ENCODE measurements at regions not wholly inside any gene's neighbourhood (a gene's known extent, or its start where the extent isn't known, plus 50 kb on each side); places are given as distances from the start of the nearest gene placed in this dataset.

- no peak for ATAC-seq (ENCODE audit: insufficient read depth, low read depth)
- Histone ChIP-seq H3K79me2 (ENCODE audit: insufficient read depth, low read length) (no peaks in the 10 kb centered on the region), H3K9me3 (ENCODE audit: insufficient read depth, low read length, severe bottlenecking) (no peaks in the 10 kb centered on the region), H3K27me3 (ENCODE audit: insufficient read depth, low read length, poor library complexity) (peaks cover 2% of the 10 kb centered on the region), H3K4me2 (ENCODE audit: insufficient read depth, low read length) (no peak overlapping the region), H2AFZ (ENCODE audit: low read depth, low read length) (no peak overlapping the region), H3K27ac (ENCODE audit: low read length) (no peak overlapping the region), H3K9ac (ENCODE audit: low read depth, low read length) (no peak overlapping the region), H3K36me3 (ENCODE audit: insufficient read depth, low read length) (no peaks in the 10 kb centered on the region), H3K4me3 (ENCODE audit: low read depth in 1 of 2, low read length in 2 of 2) (no peak overlapping the region), H4K20me1 (ENCODE audit: insufficient read depth, low read length) (no peaks in the 10 kb centered on the region), H3K4me1 (ENCODE audit: insufficient read depth, low read length) (no peaks in the 10 kb centered on the region)
- DNase-seq: no peak
- TF ChIP-seq CTCF (IDR thresholded peaks at IDR 0.05; ENCODE audit: borderline replicate concordance, extremely low read depth, low read length, poor library complexity, severe bottlenecking): no peak
- no peak for TF ChIP-seq EZH2 (IDR thresholded peaks at IDR 0.05; ENCODE audit: borderline replicate concordance, low read depth, low read length, severe bottlenecking)
These were observed 495.8 kb downstream of the AJAP1 start for GRCh38 chr1:5150191-5150590.

GRCh38 chr1:5147806-5148205 is 493.4 kb downstream of the AJAP1 start:
- no peaks in the 10 kb centered on the region for H3K36me3 ChIP-seq (ENCODE audit: insufficient read depth, low read length)
- ATAC-seq (ENCODE audit: insufficient read depth, low read depth) (no peak), DNase-seq (no peak)
- H3K27ac ChIP-seq (ENCODE audit: low read length): no peak overlapping the region
- no peak overlapping the region for H3K4me3 ChIP-seq (ENCODE audit: low read depth in 1 of 2, low read length in 2 of 2)
- H3K4me2 ChIP-seq (ENCODE audit: insufficient read depth, low read length): no peak overlapping the region
- no peaks in the 10 kb centered on the region for H3K9me3 ChIP-seq (ENCODE audit: insufficient read depth, low read length, severe bottlenecking)
- no peak overlapping the region for H3K9ac ChIP-seq (ENCODE audit: low read depth, low read length)
- H3K4me1 ChIP-seq (ENCODE audit: insufficient read depth, low read length): no peaks in the 10 kb centered on the region
- no peak overlapping the region for H2AFZ ChIP-seq (ENCODE audit: low read depth, low read length)
- TF ChIP-seq CTCF (IDR thresholded peaks at IDR 0.05; ENCODE audit: borderline replicate concordance, extremely low read depth, low read length, poor library complexity, severe bottlenecking): no peak
- H4K20me1 ChIP-seq (ENCODE audit: insufficient read depth, low read length): no peaks in the 10 kb centered on the region
- peaks cover 2% of the 10 kb centered on the region for H3K27me3 ChIP-seq (ENCODE audit: insufficient read depth, low read length, poor library complexity)
- no peaks in the 10 kb centered on the region for H3K79me2 ChIP-seq (ENCODE audit: insufficient read depth, low read length)

- Histone ChIP-seq H3K9ac (ENCODE audit: low read depth, low read length) (no peak overlapping the region), H3K9me3 (ENCODE audit: insufficient read depth, low read length, severe bottlenecking) (no peaks in the 10 kb centered on the region), H3K4me2 (ENCODE audit: insufficient read depth, low read length) (no peak overlapping the region), H4K20me1 (ENCODE audit: insufficient read depth, low read length) (no peaks in the 10 kb centered on the region), H3K36me3 (ENCODE audit: insufficient read depth, low read length) (no peaks in the 10 kb centered on the region), H3K27ac (ENCODE audit: low read length) (no peak overlapping the region), H3K27me3 (ENCODE audit: insufficient read depth, low read length, poor library complexity) (peaks cover 2% of the 10 kb centered on the region), H3K4me3 (ENCODE audit: low read depth in 1 of 2, low read length in 2 of 2) (no peak overlapping the region), H3K4me1 (ENCODE audit: insufficient read depth, low read length) (no peaks in the 10 kb centered on the region), H2AFZ (ENCODE audit: low read depth, low read length) (no peak overlapping the region), H3K79me2 (ENCODE audit: insufficient read depth, low read length) (no peaks in the 10 kb centered on the region)
- DNase-seq (no peak), ATAC-seq (ENCODE audit: insufficient read depth, low read depth) (no peak)
- TF ChIP-seq CTCF (IDR thresholded peaks at IDR 0.05; ENCODE audit: borderline replicate concordance, extremely low read depth, low read length, poor library complexity, severe bottlenecking) (no peak), EZH2 (IDR thresholded peaks at IDR 0.05; ENCODE audit: borderline replicate concordance, low read depth, low read length, severe bottlenecking) (no peak)
These were observed 488.0 kb downstream of the AJAP1 start for GRCh38 chr1:5142389-5142788.

GRCh38 chr1:5141750-5142149 is 487.3 kb downstream of the AJAP1 start:
- Histone ChIP-seq H3K36me3 (ENCODE audit: insufficient read depth, low read length) (no peaks in the 10 kb centered on the region), H3K27ac (ENCODE audit: low read length) (no peak overlapping the region), H3K79me2 (ENCODE audit: insufficient read depth, low read length) (no peaks in the 10 kb centered on the region), H3K4me1 (ENCODE audit: insufficient read depth, low read length) (no peaks in the 10 kb centered on the region), H3K9ac (ENCODE audit: low read depth, low read length) (no peak overlapping the region), H2AFZ (ENCODE audit: low read depth, low read length) (no peak overlapping the region), H3K9me3 (ENCODE audit: insufficient read depth, low read length, severe bottlenecking) (no peaks in the 10 kb centered on the region), H3K27me3 (ENCODE audit: insufficient read depth, low read length, poor library complexity) (peaks cover 2% of the 10 kb centered on the region), H3K4me2 (ENCODE audit: insufficient read depth, low read length) (no peak overlapping the region), H3K4me3 (ENCODE audit: low read depth in 1 of 2, low read length in 2 of 2) (no peak overlapping the region), H4K20me1 (ENCODE audit: insufficient read depth, low read length) (no peaks in the 10 kb centered on the region)
- ATAC-seq (ENCODE audit: insufficient read depth, low read depth) (no peak), DNase-seq (no peak)
- TF ChIP-seq CTCF (IDR thresholded peaks at IDR 0.05; ENCODE audit: borderline replicate concordance, extremely low read depth, low read length, poor library complexity, severe bottlenecking): no peak
- no peak for TF ChIP-seq EZH2 (IDR thresholded peaks at IDR 0.05; ENCODE audit: borderline replicate concordance, low read depth, low read length, severe bottlenecking)
